HEK293T (cell line): ENCODE measurements at regions not wholly inside any gene's neighbourhood (a gene's known extent, or its start where the extent isn't known, plus 50 kb on each side); places are given as distances from the start of the nearest gene placed in this dataset.

Experiments used
- ARNT ChIP-seq: fragments of 450-650 bp; IDR thresholded peaks from 2 replicates; pipeline ENCODE4 v1.6.1; 2017; ENCODE audit warnings: mild to moderate bottlenecking
- BHLHE40 ChIP-seq: fragments of 450-650 bp; IDR thresholded peaks from 2 replicates; pipeline ENCODE4 v1.6.1; 2016; ENCODE audit warnings: mild to moderate bottlenecking, moderate library complexity, borderline replicate concordance
- CTBP1 ChIP-seq: fragments of 450-650 bp; IDR thresholded peaks from 2 replicates; pipeline ENCODE4 v1.6.1; 2016; ENCODE audit warnings: borderline replicate concordance
- FOXA1 ChIP-seq: fragments of 450-650 bp; IDR thresholded peaks from 2 replicates; pipeline ENCODE4 v1.6.1; 2016; ENCODE audit warnings: mild to moderate bottlenecking
- FOXK2 ChIP-seq: fragments of 450-650 bp; IDR thresholded peaks from 2 replicates; pipeline ENCODE4 v1.6.1; 2016; ENCODE audit warnings: mild to moderate bottlenecking
- FOXM1 ChIP-seq: fragments of 450-650 bp; IDR thresholded peaks from 2 replicates; pipeline ENCODE4 v1.6.1; 2017; ENCODE audit warnings: mild to moderate bottlenecking, borderline replicate concordance
- HDGF ChIP-seq: fragments of 450-650 bp; IDR thresholded peaks from 2 replicates; pipeline ENCODE4 v1.6.1; 2017; ENCODE audit warnings: antibody characterized with exemption, borderline replicate concordance
- L3MBTL2 ChIP-seq: fragments of 450-650 bp; conservative IDR thresholded peaks from 2 replicates; pipeline ENCODE4 v1.6.1; 2016; ENCODE audit warnings: mild to moderate bottlenecking
- LEF1 ChIP-seq: fragments of 450-650 bp; IDR thresholded peaks from 2 replicates; pipeline ENCODE4 v1.6.1; 2017; ENCODE audit warnings: mild to moderate bottlenecking, borderline replicate concordance
- PKNOX1 ChIP-seq: fragments of 450-650 bp; IDR thresholded peaks from 2 replicates; pipeline ENCODE4 v1.6.1; 2016
- SP1 ChIP-seq: fragments of 450-650 bp; IDR thresholded peaks from 2 replicates; pipeline ENCODE4 v1.6.1; 2017
- SUZ12 ChIP-seq: fragments of 450-650 bp; IDR thresholded peaks from 2 replicates; pipeline ENCODE4 v1.6.1; 2016; ENCODE audit warnings: mild to moderate bottlenecking
- ZNF384 ChIP-seq: fragments of 450-650 bp; IDR thresholded peaks from 2 replicates; pipeline ENCODE4 v1.6.1; 2016

- TF ChIP-seq LEF1 (no peak), CTBP1 (no peak), FOXM1 (no peak), PKNOX1 (no peak), SP1 (no peak), FOXA1 (no peak), SUZ12 (no peak), BHLHE40 (no peak), ARNT (no peak), HDGF (no peak), L3MBTL2 (no peak), FOXK2 (no peak), ZNF384 (no peak)
These were observed 147.8 kb upstream of the KLF6 start for GRCh38 chr10:3932597-3933375.
